Osteoblast (primary cell): ENCODE measurements at regions not wholly inside any gene's neighbourhood (a gene's known extent, or its start where the extent isn't known, plus 50 kb on each side); places are given as distances from the start of the nearest gene placed in this dataset.

Experiments
- DNase-seq: peaks from one replicate; pipeline ENCODE4 v3.0.0; 2011; ENCODE audit warnings: low spot score, mixed read lengths; ENCODE audit not compliant: insufficient read length; ENCODE audit errors: missing footprints
- H2AFZ ChIP-seq: 2 replicates; pipeline ENCODE4 v1.6.0; 2011; ENCODE audit warnings: mild to moderate bottlenecking, low read length
- H3K27ac ChIP-seq: 2 replicates; pipeline ENCODE4 v1.5.1; 2011; ENCODE audit warnings: mild to moderate bottlenecking, low read depth, low read length, moderate library complexity
- H3K27me3 ChIP-seq: 2 replicates; pipeline ENCODE4 v1.6.0; 2012; ENCODE audit warnings: mild to moderate bottlenecking, control low read depth, inconsistent platforms, low read length, moderate library complexity; ENCODE audit not compliant: insufficient read depth
- H3K36me3 ChIP-seq: 2 replicates; pipeline ENCODE4 v1.5.1; 2011; ENCODE audit warnings: mild to moderate bottlenecking, low read length, control low read depth, moderate library complexity; ENCODE audit not compliant: insufficient read depth
- H3K4me1 ChIP-seq: 2 replicates; pipeline ENCODE4 v1.5.1; 2011; ENCODE audit warnings: mild to moderate bottlenecking, low read length, control low read depth, moderate library complexity; ENCODE audit not compliant: insufficient read depth
- H3K4me2 ChIP-seq: 2 replicates; pipeline ENCODE4 v1.6.0; 2011; ENCODE audit warnings: mild to moderate bottlenecking, low read length; ENCODE audit not compliant: insufficient read depth
- H3K4me3 ChIP-seq: fragments of 200-600 bp; sonication (generic); 3 replicates; pipeline ENCODE4 v1.5.1; 2012; ENCODE audit warnings: mild to moderate bottlenecking, low read length, inconsistent platforms; ENCODE audit not compliant: insufficient read depth
- H3K79me2 ChIP-seq: 2 replicates; pipeline ENCODE4 v1.6.0; 2012; ENCODE audit warnings: mild to moderate bottlenecking, low read length, control low read depth, inconsistent platforms; ENCODE audit not compliant: insufficient read depth
- H3K9me3 ChIP-seq: 2 replicates; pipeline ENCODE4 v1.5.1; 2011; ENCODE audit warnings: low read depth, low read length, control low read depth
- H4K20me1 ChIP-seq: 2 replicates; pipeline ENCODE4 v1.6.0; 2012; ENCODE audit warnings: mild to moderate bottlenecking, low read length, control low read depth; ENCODE audit not compliant: insufficient read depth
- CTCF ChIP-seq: IDR thresholded peaks from 2 replicates; pipeline ENCODE4 v1.5.1; 2011; ENCODE audit warnings: mild to moderate bottlenecking, low read depth, low read length, moderate library complexity; ENCODE audit errors: extremely low read depth

GRCh38 chr15:31745841-31746240 lies 284.5 kb upstream of the CHRNA7 start:
- DNase-seq = no peak
- H3K4me1 ChIP-seq = no peaks in the 10 kb centered on the region
- no peaks in the 10 kb centered on the region for H3K36me3 ChIP-seq
- H3K4me3 ChIP-seq = no peak overlapping the region
- H3K4me2 ChIP-seq = no peak overlapping the region
- H2AFZ ChIP-seq = no peak overlapping the region
- no peak overlapping the region for H3K27ac ChIP-seq
- no peak for TF ChIP-seq CTCF
- peaks cover 3% of the 10 kb centered on the region for H3K9me3 ChIP-seq
- H4K20me1 ChIP-seq = no peaks in the 10 kb centered on the region
- no peaks in the 10 kb centered on the region for H3K79me2 ChIP-seq
- no peaks in the 10 kb centered on the region for H3K27me3 ChIP-seq

DNA sequence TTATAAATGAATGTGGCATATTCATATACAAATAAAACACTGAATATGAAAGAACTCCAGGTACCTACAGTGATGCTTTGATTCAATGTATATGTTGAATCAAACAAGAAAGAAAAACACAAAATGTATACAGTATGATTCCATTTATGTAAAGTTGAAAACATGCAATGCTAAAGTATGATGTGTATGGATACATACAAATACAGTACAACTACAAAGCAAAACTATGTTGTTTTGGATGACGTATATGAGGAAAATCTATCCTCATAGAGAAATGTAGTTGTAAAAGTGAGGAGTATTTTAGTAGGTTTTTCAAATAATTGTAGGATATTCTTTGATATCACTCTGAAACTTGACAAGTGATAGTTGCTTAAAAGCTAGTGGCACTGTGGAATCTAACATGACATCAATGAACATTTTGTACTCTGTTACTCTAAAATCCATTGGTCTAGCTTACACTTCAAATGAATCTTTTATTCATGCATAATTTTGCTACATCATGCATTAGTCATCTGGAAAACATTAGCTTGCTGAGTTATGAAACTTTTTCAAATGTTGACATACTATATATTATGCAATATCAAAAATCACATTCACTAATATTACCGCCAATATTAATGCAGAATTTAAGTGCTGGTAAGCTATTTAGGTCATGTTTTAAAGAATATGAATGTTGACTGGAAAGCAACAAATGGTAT lies 278.1 kb upstream of the CHRNA7 start:
- Histone ChIP-seq H3K79me2 (no peaks in the 10 kb centered on the region), H3K27ac (no peak overlapping the region), H3K27me3 (no peaks in the 10 kb centered on the region), H4K20me1 (no peaks in the 10 kb centered on the region), H3K4me2 (no peak overlapping the region), H3K4me3 (no peak overlapping the region), H2AFZ (no peak overlapping the region), H3K9me3 (no peaks in the 10 kb centered on the region), H3K36me3 (no peaks in the 10 kb centered on the region), H3K4me1 (no peaks in the 10 kb centered on the region)
- no peak for TF ChIP-seq CTCF
- no peak for DNase-seq

DNA sequence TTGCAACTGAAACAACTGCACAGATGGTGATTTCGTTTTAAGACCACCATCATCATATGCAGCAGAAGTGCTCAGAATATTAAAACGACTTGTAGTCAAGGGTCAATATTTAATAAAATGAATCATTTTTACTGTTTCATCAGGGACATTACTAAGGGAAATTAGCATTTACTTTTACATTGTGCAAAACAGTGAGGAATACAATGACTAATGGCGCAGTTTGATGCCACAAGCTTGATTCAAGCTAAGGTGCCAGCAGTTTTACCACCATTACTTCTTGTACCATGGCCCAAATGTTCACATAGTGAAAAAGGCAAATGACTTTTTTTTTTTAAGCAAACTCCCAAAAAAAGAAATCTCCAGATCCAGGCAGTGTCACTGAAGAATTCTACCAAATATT lies 277.4 kb upstream of the CHRNA7 start:
- no peak overlapping the region for H3K4me3 ChIP-seq
- H3K27ac ChIP-seq = no peak overlapping the region
- no peak for DNase-seq
- no peak for TF ChIP-seq CTCF
- H3K9me3 ChIP-seq = no peaks in the 10 kb centered on the region
- no peak overlapping the region for H2AFZ ChIP-seq
- no peaks in the 10 kb centered on the region for H3K4me1 ChIP-seq
- no peak overlapping the region for H3K4me2 ChIP-seq
- no peaks in the 10 kb centered on the region for H4K20me1 ChIP-seq
- no peaks in the 10 kb centered on the region for H3K36me3 ChIP-seq
- H3K27me3 ChIP-seq = no peaks in the 10 kb centered on the region
- no peaks in the 10 kb centered on the region for H3K79me2 ChIP-seq

GRCh38 chr15:31758126-31758525 lies 272.2 kb upstream of the CHRNA7 start:
- no peaks in the 10 kb centered on the region for H3K36me3 ChIP-seq
- no peaks in the 10 kb centered on the region for H3K4me1 ChIP-seq
- H3K4me2 ChIP-seq = no peak overlapping the region
- no peak overlapping the region for H2AFZ ChIP-seq
- H3K27ac ChIP-seq = no peak overlapping the region
- TF ChIP-seq CTCF = no peak
- no peaks in the 10 kb centered on the region for H4K20me1 ChIP-seq
- no peak for DNase-seq
- H3K9me3 ChIP-seq = no peaks in the 10 kb centered on the region
- H3K79me2 ChIP-seq = no peaks in the 10 kb centered on the region
- H3K27me3 ChIP-seq = no peaks in the 10 kb centered on the region
- H3K4me3 ChIP-seq = no peak overlapping the region
